ENCODE measurements at regions not wholly inside any gene's neighbourhood (a gene's known extent, or its start where the extent isn't known, plus 50 kb on each side); places are given as distances from the start of the nearest gene placed in this dataset.

DNA sequence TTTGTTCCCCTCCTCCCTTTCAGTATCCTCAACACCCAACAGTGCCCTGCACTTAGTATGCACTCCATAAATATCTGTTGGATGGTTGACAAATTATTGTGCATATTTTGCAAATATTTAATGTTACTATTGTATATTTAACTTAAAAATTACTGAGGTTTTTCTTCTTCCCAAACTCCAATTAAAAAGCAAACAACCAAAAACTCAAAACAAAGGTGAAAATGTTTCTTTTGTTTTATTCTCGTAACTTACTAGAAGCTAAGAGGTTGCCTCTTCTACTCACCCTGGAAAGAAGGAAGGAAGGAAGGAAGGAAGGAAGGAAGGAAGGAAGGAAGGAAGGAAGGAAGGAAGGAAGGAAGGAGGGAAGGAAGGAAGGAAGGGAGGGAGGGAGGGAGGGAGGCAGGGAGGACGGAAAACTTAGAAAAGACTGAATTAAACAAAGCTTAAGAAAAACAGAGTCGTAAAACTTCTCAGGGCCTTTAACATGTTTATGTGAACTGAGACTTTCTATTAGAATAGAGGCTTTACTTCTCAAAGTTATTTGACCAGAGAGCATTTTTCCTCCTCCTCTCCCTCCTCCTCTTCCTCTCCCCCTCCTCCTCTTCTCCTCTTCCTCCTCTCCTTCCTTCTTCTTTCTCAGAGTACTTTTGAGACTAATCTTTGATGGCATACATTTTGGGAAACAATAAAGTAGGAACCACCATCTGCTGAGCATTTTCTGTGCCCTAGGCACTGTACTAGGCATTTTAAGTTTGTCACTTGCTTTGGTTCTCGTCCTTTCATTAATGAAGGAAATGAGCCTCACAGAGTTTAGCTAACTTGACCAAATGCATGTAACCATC is 396.6 kb upstream of the WWC1 start:
- TF ChIP-seq, protein P1, sequence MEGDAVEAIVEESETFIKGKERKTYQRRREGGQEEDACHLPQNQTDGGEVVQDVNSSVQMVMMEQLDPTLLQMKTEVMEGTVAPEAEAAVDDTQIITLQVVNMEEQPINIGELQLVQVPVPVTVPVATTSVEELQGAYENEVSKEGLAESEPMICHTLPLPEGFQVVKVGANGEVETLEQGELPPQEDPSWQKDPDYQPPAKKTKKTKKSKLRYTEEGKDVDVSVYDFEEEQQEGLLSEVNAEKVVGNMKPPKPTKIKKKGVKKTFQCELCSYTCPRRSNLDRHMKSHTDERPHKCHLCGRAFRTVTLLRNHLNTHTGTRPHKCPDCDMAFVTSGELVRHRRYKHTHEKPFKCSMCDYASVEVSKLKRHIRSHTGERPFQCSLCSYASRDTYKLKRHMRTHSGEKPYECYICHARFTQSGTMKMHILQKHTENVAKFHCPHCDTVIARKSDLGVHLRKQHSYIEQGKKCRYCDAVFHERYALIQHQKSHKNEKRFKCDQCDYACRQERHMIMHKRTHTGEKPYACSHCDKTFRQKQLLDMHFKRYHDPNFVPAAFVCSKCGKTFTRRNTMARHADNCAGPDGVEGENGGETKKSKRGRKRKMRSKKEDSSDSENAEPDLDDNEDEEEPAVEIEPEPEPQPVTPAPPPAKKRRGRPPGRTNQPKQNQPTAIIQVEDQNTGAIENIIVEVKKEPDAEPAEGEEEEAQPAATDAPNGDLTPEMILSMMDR (IDR thresholded peaks at IDR 0.05) = no peak
- no peak for TF ChIP-seq POLR2A (IDR thresholded peaks at IDR 0.05)
